ENCODE measurements at regions not wholly inside any gene's neighbourhood (a gene's known extent, or its start where the extent isn't known, plus 50 kb on each side); places are given as distances from the start of the nearest gene placed in this dataset.
"Not testable (repeated sequence)": the region's sequence is repeated elsewhere in the genome, so short reads cannot be mapped to it uniquely, and the experiment has no call there.

GRCh38 chr1:182631-183030, 268.8 kb downstream of the OR4F29 start:
- TF ChIP-seq CTCF (conservative IDR thresholded peaks at IDR 0.05; ENCODE audit: low read depth, low read length); EZH2 (IDR thresholded peaks at IDR 0.05; ENCODE audit: borderline replicate concordance, low read depth, low read length, poor library complexity, severe bottlenecking): not testable (repeated sequence)

Measured in A673 (cell line).